Naive thymus-derived CD4-positive, alpha-beta T cell (primary cell): ENCODE measurements at regions not wholly inside any gene's neighbourhood (a gene's known extent, or its start where the extent isn't known, plus 50 kb on each side); places are given as distances from the start of the nearest gene placed in this dataset.
A peak's percentile ranks its signal among the peaks of the same experiment; 100 is the strongest.

Source experiments
- ATAC-seq: fragments of 150-1000 bp; cut with Tn5 transposase; 2 replicates; pipeline ENCODE4 v1.10.0; 2021; ENCODE audit warnings: mild to moderate bottlenecking, moderate library complexity
- CTCF ChIA-PET: fragments of 350-600 bp; sonication (Branson Sonifier 250); formaldehyde crosslinking; loops from one replicate; lab custom pipeline; 2021; ENCODE audit warnings: antibody characterized with exemption; lab: Charles Lee
- POLR2A ChIA-PET: fragments of 350-600 bp; sonication (Branson Sonifier 250); formaldehyde crosslinking; loops from one replicate; lab custom pipeline; 2021; ENCODE audit warnings: antibody characterized with exemption, inconsistent platforms; lab: Charles Lee
- DNase-seq, 9 donors: peaks; one replicate each; pipeline versions ENCODE4 v3.0.0 to v3.0.0-alpha.2; 2020 to 2022; ENCODE audit warnings: mixed read lengths in 1 of 9
- H3K27ac ChIP-seq: one replicate; pipeline ENCODE4 v1.7.0; 2013; ENCODE audit warnings: mild to moderate bottlenecking, low read depth, low read length, moderate library complexity
- H3K27me3 ChIP-seq, 2 donors: one replicate each; pipeline ENCODE4 v1.7.0; 2013; ENCODE audit warnings: low read length in 2 of 2, mild to moderate bottlenecking in 2 of 2, moderate library complexity in 2 of 2; ENCODE audit not compliant: control insufficient read depth in 2 of 2, insufficient read depth in 2 of 2
- H3K36me3 ChIP-seq, 3 experiments: 1 replicate in 2 of 3; 2 replicates in 1 of 3; pipeline ENCODE4 v1.7.0; 2013; ENCODE audit warnings: low read length in 3 of 3, mild to moderate bottlenecking in 3 of 3, moderate library complexity in 1 of 3; ENCODE audit not compliant: insufficient read depth in 3 of 3, control insufficient read depth in 2 of 3
- H3K4me1 ChIP-seq, 2 donors: one replicate each; pipeline ENCODE4 v1.7.0; 2013; ENCODE audit warnings: low read length in 2 of 2, mild to moderate bottlenecking in 2 of 2, moderate library complexity in 1 of 2; ENCODE audit not compliant: control insufficient read depth in 2 of 2, insufficient read depth in 2 of 2
- H3K4me3 ChIP-seq: 2 replicates; pipeline ENCODE4 v1.7.0; 2013; ENCODE audit warnings: mild to moderate bottlenecking, low read length
- H3K9me3 ChIP-seq, 3 experiments: 1 replicate in 2 of 3; 2 replicates in 1 of 3; pipeline ENCODE4 v1.7.0; 2013; ENCODE audit warnings: low read length in 3 of 3; ENCODE audit not compliant: control insufficient read depth in 2 of 3
- H3K27ac Mint-ChIP-seq, 9 donors: one replicate each; pipeline ENCODE4 v1.8.0; 2020 to 2022; ENCODE audit warnings: mixed read lengths in 9 of 9, mild to moderate bottlenecking in 8 of 9, moderate library complexity in 5 of 9, inconsistent platforms in 2 of 9
- H3K27me3 Mint-ChIP-seq, 5 donors: one replicate each; pipeline ENCODE4 v1.8.0; 2021 to 2022; ENCODE audit warnings: mixed read lengths in 5 of 5, mild to moderate bottlenecking in 1 of 5
- H3K36me3 Mint-ChIP-seq, 5 donors: one replicate each; pipeline ENCODE4 v1.8.0; 2020 to 2022; ENCODE audit warnings: mixed read lengths in 5 of 5, mild to moderate bottlenecking in 3 of 5, inconsistent platforms in 1 of 5
- H3K4me1 Mint-ChIP-seq, 7 donors: one replicate each; pipeline ENCODE4 v1.8.0; 2020 to 2022; ENCODE audit warnings: mixed read lengths in 7 of 7, mild to moderate bottlenecking in 3 of 7, inconsistent platforms in 1 of 7
- H3K4me3 Mint-ChIP-seq, 10 donors: one replicate each; pipeline ENCODE4 v1.8.0; 2020 to 2022; ENCODE audit warnings: mild to moderate bottlenecking in 10 of 10, mixed read lengths in 10 of 10, moderate library complexity in 6 of 10, inconsistent platforms in 2 of 10
- H3K9me3 Mint-ChIP-seq, 11 donors: one replicate each; pipeline ENCODE4 v1.8.0; 2020 to 2022; ENCODE audit warnings: mixed read lengths in 11 of 11, mild to moderate bottlenecking in 4 of 11, inconsistent platforms in 1 of 11, moderate library complexity in 1 of 11
- intact Hi-C, 2 donors: fragments of 100-400 bp; cut with micrococcal nuclease; formaldehyde crosslinking; loops; one replicate each; pipeline ENCODE4 v1.15.1; 2023

- Mint-ChIP-seq H3K27me3 (peaks cover 45 to 57% (median 52%) of the 10 kb centered on the region in 5 donors), H3K9me3 (peaks cover 0 to 9% (median 0%) of the 10 kb centered on the region in 11 donors), H3K4me1 (peaks cover 0 to 20% (median 12%) of the 10 kb centered on the region in 7 donors), H3K4me3 (peak overlapping the region in 9 of 10 donors; percentile 29 to 71 (median 62)), H3K27ac (no peak overlapping the region), H3K36me3 (peaks cover 0 to 7% (median 0%) of the 10 kb centered on the region in 5 donors)
- peak; percentile 73 for ATAC-seq
- H3K36me3 ChIP-seq, result no peaks in the 10 kb centered on the region
- intact Hi-C loops, result no loop called here
- peaks cover 0 to 4% of the 10 kb centered on the region in 2 donors for H3K27me3 ChIP-seq
- peak in 6 of 9 donors; percentile 5 to 60 (median 28) for DNase-seq
- H3K9me3 ChIP-seq, result no peaks in the 10 kb centered on the region
- no peaks in the 10 kb centered on the region for H3K4me1 ChIP-seq
- ChIA-PET POLR2A (no interaction called here), CTCF (no interaction called here)
- H3K27ac ChIP-seq, result no peak overlapping the region
- H3K4me3 ChIP-seq, result peak overlapping the region; percentile 54
These were observed 89.7 kb downstream of the DMRTA2 start for GRCh38 chr1:50333595-50333974.

DNA sequence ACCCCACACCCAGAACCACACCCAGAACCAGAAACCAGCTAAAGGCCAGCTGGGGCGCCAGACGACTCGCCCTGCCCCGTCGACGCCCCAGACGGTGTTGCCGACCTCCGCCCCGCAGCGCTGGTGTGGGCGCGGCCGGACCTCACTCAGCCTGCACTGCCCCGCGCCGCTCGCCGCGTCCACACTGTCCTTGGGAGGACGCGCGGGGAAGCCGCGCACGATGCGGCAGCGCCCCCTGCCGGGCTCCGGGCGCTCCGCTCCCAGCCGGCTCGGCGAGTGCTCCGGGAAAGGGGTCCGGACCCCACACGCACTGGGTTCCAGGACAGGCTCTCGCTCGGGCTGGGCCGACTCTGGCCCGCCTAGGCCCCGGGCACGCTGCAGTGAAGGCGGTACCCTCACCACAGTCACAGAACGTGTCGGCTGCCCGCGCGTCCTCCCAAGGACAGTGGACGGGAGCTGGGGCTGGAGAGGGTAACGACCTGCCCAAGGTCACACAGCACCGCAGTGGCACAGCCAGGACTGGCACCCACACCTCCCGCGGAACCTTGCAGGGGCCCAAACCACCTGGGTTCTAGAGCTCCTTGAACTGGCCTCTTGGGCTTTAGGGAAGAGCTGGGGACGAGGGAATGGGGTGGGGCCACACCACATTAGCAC is 90.2 kb downstream of the DMRTA2 start:
- Histone ChIP-seq H3K27me3 (peaks cover 0 to 4% of the 10 kb centered on the region in 2 donors), H3K36me3 (no peaks in the 10 kb centered on the region), H3K4me1 (no peaks in the 10 kb centered on the region), H3K4me3 (peak overlapping the region; percentile 54), H3K27ac (no peak overlapping the region), H3K9me3 (no peaks in the 10 kb centered on the region)
- H3K4me1 Mint-ChIP-seq, result peaks cover 0 to 20% (median 12%) of the 10 kb centered on the region in 7 donors
- POLR2A ChIA-PET, result no interaction called here
- peaks cover 41 to 55% (median 50%) of the 10 kb centered on the region in 5 donors for H3K27me3 Mint-ChIP-seq
- H3K9me3 Mint-ChIP-seq, result peaks cover 0 to 9% (median 0%) of the 10 kb centered on the region in 11 donors
- intact Hi-C loops, result no loop called here
- H3K4me3 Mint-ChIP-seq, result peak overlapping the region; percentile 55 to 77 (median 66)
- no peak overlapping the region for H3K27ac Mint-ChIP-seq
- ATAC-seq (peak; percentile 81), DNase-seq (peak in 7 of 9 donors; percentile 8 to 72 (median 35))
- CTCF ChIA-PET, result no interaction called here
- peaks cover 0 to 7% (median 0%) of the 10 kb centered on the region in 5 donors for H3K36me3 Mint-ChIP-seq

DNA sequence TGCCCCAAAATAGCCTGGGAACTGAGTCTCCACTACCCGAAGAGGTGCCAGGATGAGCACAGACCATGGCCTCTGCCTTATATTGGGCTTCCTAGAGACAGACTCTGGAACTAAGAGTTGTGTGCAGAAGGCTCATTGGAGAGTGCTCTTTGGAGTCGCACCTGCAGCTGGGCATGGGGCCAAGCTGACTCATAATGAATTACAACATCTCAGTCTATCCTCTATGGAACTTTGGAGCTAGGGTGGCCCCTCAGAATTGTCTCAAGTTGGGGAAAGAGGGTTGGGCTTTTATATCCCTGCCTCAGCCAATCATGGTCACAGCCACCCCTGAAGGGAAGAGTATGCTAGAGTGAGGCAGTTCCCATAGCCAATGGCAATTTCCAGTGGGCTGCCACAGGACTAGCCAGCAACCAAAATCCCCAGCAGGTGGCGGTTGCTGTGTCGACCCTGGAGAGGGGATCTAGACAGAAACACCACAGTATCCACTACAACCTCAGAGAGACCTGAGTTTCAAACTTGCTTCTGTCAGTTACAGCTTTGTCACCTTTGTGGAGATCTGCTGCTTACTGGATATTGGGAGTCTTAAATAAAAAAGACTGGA is 93.8 kb downstream of the DMRTA2 start:
- CTCF ChIA-PET, result no interaction called here

GRCh38 chr1:50328552-50328951 is 94.7 kb downstream of the DMRTA2 start:
- intact Hi-C loops, result no loop called here
- no peaks in the 10 kb centered on the region for H3K36me3 ChIP-seq
- no peaks in the 10 kb centered on the region for H3K9me3 ChIP-seq
- no peak overlapping the region for H3K4me3 ChIP-seq
- no peak for ATAC-seq
- peaks cover 23 to 49% (median 36%) of the 10 kb centered on the region in 5 donors for H3K27me3 Mint-ChIP-seq
- peaks cover 0 to 7% (median 0%) of the 10 kb centered on the region in 5 donors for H3K36me3 Mint-ChIP-seq
- no peak overlapping the region for H3K27ac ChIP-seq
- peaks cover 0 to 15% (median 8%) of the 10 kb centered on the region in 7 donors for H3K4me1 Mint-ChIP-seq
- H3K4me3 Mint-ChIP-seq, result no peak overlapping the region
- H3K9me3 Mint-ChIP-seq, result peaks cover 0 to 9% (median 0%) of the 10 kb centered on the region in 11 donors
- H3K27ac Mint-ChIP-seq, result no peak overlapping the region
- CTCF ChIA-PET, result no interaction called here
- H3K27me3 ChIP-seq, result no peaks in the 10 kb centered on the region
- POLR2A ChIA-PET, result no interaction called here
- DNase-seq, result no peak
- no peaks in the 10 kb centered on the region for H3K4me1 ChIP-seq

More for the DNA sequence above, 93.8 kb downstream of the DMRTA2 start:
- Histone ChIP-seq H3K27me3 (peaks cover 0 to 4% of the 10 kb centered on the region in 2 donors), H3K27ac (no peak overlapping the region), H3K4me3 (no peak overlapping the region), H3K36me3 (no peaks in the 10 kb centered on the region), H3K9me3 (no peaks in the 10 kb centered on the region), H3K4me1 (no peaks in the 10 kb centered on the region)
- H3K4me1 Mint-ChIP-seq, result peaks cover 0 to 20% (median 12%) of the 10 kb centered on the region in 7 donors
- intact Hi-C loops, result no loop called here
- peaks cover 0 to 9% (median 0%) of the 10 kb centered on the region in 11 donors for H3K9me3 Mint-ChIP-seq
- H3K27me3 Mint-ChIP-seq, result peaks cover 28 to 49% (median 41%) of the 10 kb centered on the region in 5 donors
- POLR2A ChIA-PET, result no interaction called here
- no peak overlapping the region for H3K4me3 Mint-ChIP-seq
- no peak overlapping the region for H3K27ac Mint-ChIP-seq
- H3K36me3 Mint-ChIP-seq, result peaks cover 0 to 7% (median 0%) of the 10 kb centered on the region in 5 donors
- ATAC-seq (no peak), DNase-seq (no peak)

DNA sequence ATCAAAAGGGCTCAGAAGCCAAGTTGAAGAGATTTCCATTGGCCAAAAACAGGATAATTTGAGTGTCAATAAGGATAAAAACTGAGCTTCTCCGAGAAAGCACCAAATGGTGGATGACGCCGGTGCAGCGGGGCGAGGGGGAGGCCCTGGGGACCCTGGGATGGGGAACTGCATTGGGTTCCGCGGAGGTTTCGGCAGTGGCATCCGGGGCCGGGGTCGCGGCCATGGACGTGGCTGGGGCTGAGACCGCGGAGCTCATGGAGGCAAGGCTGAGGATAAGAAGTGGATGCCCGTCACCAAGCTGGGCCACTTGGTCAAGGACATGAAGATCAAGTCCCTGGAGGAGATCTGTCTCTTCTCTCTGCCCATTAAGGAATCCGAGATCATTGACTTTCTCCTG is 97.2 kb downstream of the DMRTA2 start:
- ChIA-PET CTCF (no interaction called here), POLR2A (no interaction called here)
- Mint-ChIP-seq H3K27me3 (peaks cover 7 to 43% (median 24%) of the 10 kb centered on the region in 5 donors), H3K36me3 (no peaks in the 10 kb centered on the region), H3K27ac (no peak overlapping the region), H3K9me3 (no peaks in the 10 kb centered on the region), H3K4me1 (no peaks in the 10 kb centered on the region), H3K4me3 (no peak overlapping the region)
- Histone ChIP-seq H3K9me3 (no peaks in the 10 kb centered on the region), H3K4me1 (no peaks in the 10 kb centered on the region), H3K27me3 (no peaks in the 10 kb centered on the region), H3K36me3 (no peaks in the 10 kb centered on the region), H3K4me3 (no peak overlapping the region), H3K27ac (no peak overlapping the region)
- intact Hi-C loops, result no loop called here
- DNase-seq, result no peak
- no peak for ATAC-seq

DNA sequence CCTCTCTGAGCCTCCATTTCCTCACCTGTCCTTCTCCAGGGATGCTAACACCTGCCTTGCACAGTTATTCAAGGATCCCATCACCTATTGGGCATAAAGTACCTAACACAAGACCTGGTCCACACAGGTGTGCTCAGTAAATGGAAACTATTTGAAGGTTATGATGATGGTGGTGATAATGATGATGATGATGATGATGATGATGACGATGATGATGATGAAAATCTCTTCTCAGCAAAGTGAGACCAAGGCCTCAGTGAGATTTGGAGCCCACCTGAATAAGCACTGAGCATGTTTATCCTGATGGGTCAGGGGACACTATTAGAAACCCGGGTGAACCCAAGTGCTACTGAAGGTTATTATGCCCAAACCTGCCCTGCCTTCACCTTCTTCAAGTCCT is 100.7 kb downstream of the DMRTA2 start:
- ChIA-PET POLR2A (no interaction called here), CTCF (no interaction called here)
- H3K9me3 Mint-ChIP-seq, result peaks cover 0 to 2% (median 0%) of the 10 kb centered on the region in 11 donors
- Histone ChIP-seq H3K36me3 (no peaks in the 10 kb centered on the region), H3K27ac (no peak overlapping the region), H3K27me3 (no peaks in the 10 kb centered on the region), H3K9me3 (no peaks in the 10 kb centered on the region), H3K4me1 (no peaks in the 10 kb centered on the region), H3K4me3 (no peak overlapping the region)
- DNase-seq (no peak), ATAC-seq (no peak)
- H3K36me3 Mint-ChIP-seq, result no peaks in the 10 kb centered on the region
- H3K27ac Mint-ChIP-seq, result no peak overlapping the region
- no peaks in the 10 kb centered on the region for H3K4me1 Mint-ChIP-seq
- intact Hi-C loops, result no loop called here
- H3K27me3 Mint-ChIP-seq, result peaks cover 0 to 37% (median 13%) of the 10 kb centered on the region in 5 donors
- no peak overlapping the region for H3K4me3 Mint-ChIP-seq
